Tongue (tissue), 1 donor: ENCODE measurements at regions not wholly inside any gene's neighbourhood (a gene's known extent, or its start where the extent isn't known, plus 50 kb on each side); places are given as distances from the start of the nearest gene placed in this dataset.
A peak's percentile ranks its signal among the peaks of the same experiment; 100 is the strongest.

Experiments used
- DNase-seq: peaks from one replicate; pipeline ENCODE4 v3.0.0-alpha.2; 2015

DNA sequence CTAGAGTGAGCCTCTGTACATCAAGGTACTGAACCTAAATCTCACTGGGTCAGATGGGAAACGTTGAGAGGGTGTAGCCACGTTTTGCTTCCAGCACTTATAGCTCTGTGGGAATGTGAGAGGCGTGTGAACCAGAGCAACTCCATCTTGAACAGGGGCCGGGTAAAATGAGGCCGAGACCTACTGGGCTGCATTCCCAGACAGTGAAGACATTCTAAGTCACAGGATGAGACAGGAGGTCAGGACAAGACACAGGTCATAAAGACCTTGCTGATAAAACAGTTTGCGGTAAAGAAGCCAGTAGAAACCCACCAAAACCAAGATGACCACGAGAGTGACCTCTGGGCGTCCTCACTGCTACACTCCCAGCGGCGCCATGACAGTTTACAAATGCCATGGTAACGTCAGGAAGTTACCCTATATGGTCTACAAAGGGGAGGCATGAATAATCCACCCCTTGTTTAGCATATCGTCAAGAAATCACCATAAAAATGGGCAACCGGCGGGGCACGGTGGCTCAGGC lies 63.4 kb upstream of the NCOR2 start:
- DNase-seq, result no peak

DNA sequence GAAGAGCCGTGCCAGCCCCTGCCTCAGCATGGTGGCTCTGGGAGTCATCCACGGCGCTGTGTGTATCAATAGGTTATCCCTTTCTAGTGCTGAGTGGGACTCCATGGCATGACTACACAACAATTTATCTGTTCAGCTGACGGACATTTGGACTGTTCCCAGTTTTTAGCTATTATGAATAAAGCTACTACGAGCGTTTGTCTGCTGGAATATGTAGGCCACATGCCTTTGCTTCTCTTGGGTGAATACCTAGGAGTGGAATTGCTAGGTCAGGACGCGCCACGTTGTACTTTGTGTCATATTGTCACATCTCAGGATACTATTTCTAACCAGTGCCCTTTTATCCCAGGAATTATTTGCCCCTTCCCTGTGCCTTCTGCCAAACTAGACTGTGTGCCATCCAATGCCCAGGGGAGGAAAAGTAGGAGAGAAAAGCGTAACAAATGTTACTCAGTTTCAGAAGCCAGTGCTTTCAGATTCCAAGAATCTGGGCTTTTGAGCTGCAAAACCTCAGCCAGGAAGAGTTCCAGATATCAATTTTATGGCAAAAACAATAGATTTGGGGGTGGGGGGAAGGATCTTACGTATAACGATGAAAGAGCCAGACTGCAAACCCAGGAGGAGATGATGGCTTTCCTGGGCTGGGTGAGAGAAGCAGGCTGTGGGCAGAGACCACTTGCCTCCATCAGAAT lies 62.5 kb upstream of the NCOR2 start:
- DNase-seq, result peak; percentile 67

DNA sequence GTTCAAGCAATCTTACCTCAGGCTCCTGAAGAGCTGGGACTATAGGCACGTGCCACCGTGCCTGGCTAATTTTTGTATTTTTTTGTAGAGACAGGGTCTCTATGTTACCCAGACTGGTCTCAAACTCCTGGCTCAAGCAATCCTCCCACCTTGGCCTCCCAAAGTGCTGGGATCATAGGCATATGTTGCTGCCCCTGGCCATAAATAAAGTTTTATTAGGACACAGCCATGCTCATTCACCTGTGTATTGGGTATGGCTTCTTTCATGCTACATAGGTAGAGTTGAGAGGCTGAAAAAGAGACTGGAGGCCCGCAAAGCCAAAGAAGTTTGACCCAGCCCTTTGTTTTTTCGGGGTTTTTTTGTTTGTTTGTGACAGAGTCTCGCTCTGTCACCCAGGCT lies 61.7 kb upstream of the NCOR2 start:
- no peak for DNase-seq

DNA sequence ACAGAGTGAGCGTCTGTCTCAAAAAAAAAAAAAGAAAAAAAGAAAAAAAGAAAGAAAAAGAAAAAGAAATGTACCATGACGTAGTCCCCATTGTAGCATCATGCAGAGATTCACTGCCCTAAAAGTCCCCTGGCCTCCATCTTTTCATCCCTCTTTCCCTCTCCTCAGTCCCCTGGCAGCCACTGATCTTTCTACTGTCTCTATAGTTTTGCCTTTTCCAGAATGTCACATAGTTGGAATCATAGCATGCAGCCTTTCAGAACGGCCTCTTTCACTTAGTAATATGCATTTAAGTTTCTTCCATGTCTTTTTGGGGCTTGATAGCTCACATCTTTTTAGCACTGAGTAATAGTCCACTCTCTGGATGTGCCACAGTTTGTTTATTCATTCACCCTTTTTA lies 60.5 kb upstream of the NCOR2 start:
- no peak for DNase-seq

DNA sequence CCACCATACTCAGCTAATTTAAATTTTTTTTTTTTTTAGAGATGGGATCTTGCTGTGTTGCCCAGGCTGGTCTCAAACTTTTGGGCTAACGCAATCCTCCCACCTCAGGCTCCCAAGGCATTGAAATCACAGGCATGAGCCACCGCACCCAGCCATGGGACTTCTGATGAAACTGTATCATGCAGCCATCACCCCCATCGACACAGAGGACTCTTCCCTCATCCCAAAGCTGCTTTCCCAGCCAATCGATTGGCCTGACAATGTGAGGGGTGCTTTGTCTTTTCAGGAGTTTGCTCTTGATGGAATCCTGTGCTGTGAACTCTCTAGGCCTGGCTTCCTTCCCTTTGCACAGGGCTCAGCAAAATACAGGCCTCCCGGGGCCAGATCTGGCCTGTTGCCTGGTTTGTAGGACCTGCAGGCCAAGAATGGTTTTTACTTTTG lies 59.6 kb upstream of the NCOR2 start:
- DNase-seq, result peak; percentile 83

DNA sequence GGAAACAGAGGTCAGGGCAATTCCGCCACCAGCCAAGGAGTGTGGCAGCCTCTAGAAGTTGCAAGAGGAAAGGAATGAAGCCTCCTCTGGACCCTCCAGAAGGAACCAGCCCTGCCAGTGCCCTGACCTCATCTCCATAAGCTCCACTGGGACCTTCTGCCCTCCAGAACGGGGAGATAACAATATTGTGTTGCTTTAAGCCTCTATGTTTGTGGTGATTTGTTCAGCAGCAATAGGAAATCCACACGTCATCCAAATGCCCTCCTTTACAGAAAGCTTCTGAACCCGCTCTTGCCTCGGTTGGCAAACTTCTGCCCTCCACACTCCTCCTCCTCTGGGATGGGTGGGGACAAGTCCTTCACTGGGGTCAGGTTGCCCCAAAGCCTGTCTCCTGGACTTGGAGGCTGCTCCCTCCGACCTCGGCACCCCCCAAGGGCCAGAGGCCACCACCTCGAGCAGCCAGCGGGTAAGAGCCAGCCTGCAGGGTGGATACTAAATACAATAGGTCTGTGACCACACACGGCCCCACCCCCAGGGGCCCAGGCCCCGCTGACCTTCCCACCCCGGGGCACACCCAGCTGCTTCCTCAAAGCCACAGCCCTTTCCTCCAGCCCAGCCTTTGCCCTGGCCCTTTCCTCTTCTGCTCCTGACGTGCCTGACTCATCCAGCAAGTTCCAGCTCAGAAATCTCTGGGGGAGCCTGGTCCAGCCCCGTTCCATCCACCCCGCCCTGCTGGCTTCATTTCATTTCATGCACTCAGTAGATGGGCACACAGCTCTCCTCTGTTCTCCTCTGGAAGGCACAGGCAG lies 58.7 kb upstream of the NCOR2 start:
- DNase-seq, result peak; percentile 63

DNA sequence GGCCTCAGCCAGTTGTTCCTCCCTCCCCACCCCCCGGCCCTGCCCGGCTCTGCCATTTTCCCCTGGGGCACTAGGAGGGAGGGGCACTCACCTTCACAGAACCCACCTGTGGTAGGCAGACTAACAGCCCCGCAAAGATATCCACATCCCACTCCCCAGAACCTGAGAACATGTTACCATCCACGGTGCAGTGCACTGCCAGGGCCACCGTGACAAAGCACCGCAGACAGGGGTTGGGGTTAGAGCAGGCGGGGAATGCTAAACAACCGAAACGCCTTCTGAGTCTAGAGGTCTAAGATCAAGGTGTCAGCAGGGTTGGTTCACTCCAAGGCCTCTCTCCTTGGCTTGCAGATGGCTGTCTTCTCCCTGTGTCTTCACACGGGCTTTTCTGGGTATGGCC lies 57.4 kb upstream of the NCOR2 start:
- DNase-seq, result no peak

DNA sequence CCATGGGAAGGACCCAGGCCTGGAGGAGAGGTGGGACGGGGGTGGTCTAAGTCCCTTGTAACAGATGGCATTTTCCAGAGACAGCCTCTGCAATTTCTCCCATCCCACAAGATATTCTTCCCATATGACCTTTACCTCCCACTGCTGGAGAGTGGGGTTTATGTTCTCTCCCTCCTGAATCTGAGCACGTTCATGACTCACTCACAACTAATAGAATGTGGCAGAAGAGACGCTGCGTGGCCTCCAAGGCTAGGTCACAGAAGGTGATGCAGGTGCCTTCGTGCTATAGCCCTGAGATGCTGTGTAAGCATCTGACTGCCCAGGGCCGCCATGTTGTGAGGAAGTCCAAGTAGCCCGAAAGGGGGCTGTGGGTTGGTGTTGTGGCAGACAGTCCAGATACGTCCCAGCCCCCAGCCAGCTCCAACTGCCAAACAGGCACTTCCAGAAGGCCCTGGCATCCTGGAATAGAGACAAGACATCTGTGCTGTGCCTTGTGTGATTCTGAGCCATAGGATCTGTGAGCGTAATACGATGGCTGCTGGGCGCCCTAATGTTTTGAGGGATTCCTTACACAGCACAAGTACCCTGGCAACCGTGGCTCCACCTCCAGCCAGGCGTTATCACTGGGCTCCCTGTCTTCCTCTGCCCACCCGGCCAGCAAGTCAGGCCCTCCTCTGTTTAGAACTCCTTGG lies 56.1 kb upstream of the NCOR2 start:
- no peak for DNase-seq

DNA sequence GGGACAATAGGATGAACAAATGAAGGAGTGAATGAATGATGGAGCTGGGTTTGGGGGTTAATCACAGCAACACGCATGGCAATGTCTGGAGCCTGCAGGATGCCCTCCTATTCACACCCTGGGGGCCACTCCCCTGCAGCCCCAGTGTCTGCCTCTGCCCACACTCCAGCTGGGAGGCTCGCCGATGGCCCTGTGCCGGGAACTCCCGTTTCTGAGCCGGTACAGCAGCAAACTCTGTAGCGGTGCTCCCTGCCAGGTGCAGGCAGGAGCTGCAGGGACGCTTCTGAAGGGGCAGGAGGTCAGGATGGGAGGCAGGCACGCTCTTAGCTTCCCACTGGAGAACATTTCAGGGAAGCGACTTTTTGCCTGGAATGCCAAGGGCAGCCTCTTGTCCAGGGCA lies 55.4 kb upstream of the NCOR2 start:
- no peak for DNase-seq

DNA sequence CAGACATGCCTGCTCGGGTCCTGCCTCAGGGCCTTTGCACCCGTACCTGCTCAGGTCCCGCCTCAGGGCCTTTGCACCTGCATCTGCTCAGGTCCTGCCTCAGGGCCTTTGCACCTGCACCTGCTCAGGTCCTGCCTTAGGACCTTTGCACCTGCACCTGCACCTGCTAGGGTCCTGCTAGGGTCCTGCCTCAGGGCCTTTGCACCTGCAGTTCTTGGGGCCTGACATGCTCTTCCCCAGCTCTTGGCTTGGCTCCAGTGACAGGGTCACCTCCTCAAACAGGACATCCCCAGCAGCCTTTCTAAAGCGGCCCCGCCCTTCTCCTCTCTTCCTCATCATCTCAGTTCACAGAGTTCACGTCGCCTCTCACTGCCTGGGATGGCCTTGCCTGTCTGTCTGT lies 54.9 kb upstream of the NCOR2 start:
- no peak for DNase-seq

DNA sequence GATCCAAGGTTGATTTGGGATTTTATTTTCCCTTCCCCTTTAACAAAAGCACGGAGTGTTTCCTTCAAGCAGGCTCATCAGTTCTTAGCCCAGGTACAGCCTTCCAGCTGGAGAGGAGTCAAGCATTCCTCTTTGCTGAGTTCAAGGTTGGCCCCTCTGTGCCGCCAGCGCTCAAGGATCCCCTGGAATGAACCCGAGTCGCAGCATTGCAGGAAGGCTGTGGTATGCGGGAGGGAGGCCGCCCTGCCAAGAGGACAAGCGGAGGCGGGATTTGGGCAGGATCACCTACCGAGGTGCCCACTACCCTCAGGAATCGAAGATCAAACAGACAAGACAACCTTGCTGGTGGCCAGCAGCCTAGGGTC lies 53.9 kb upstream of the NCOR2 start:
- DNase-seq, result peak; percentile 84

DNA sequence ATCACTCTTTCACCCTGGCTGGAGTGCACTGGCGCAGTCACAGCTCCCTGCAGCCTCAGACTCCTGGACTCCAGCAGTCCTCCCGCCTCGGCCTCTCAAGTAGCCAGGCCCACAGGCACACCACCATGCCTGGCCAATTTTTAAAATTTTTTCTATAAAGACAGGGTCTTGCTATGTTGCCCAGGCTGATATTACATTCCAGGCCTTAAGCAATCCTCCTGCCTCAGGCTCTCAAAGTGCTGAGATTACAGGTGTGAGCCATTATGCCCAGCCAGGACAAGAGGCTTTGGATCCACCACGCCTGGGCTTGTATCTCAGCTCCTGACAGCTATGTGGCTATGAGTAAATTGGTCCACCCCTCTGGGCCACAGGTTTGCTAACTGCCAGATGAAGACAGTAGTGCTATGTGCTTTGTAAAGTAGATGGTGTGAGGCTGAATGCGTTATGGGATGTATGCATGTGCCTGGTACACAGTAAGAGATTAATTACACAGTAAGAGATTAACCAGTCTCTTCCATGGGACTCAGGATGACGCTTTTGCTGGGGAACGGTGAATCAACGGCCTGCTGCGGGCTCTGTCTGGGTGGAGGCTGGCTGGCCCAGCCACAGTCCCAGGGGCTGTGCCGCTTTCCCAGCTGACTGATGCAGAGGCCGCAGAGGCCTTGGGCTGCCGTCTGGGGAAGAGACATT lies 53.3 kb upstream of the NCOR2 start:
- no peak for DNase-seq

DNA sequence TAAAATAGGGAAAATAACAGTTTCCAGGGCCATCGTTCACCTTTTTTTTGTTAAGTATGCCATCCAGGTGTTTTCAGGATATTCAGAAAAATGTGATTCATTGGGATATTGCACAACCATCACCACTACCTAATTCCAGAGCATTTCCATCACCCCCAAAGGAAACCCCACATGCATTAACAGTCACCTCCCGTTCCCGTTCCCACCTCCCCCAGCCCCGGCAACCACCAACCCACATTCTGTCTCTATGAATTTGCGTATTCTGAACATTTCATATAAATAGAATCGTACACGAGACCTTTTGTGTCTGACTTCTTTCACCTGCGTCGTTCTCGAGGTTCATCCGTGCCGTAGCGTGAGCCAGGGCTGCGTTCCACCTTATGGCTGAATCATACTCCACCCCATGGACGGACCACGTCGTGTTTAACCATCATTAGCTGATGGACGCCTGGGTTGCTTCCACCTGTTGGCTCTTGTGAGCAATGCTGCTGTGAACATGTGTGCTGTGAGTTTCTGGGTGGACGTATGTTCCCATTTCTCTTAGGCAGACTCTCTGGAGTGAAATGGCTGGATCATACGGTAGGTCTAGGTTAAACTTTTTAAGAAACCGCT lies 51.0 kb upstream of the NCOR2 start:
- no peak for DNase-seq

DNA sequence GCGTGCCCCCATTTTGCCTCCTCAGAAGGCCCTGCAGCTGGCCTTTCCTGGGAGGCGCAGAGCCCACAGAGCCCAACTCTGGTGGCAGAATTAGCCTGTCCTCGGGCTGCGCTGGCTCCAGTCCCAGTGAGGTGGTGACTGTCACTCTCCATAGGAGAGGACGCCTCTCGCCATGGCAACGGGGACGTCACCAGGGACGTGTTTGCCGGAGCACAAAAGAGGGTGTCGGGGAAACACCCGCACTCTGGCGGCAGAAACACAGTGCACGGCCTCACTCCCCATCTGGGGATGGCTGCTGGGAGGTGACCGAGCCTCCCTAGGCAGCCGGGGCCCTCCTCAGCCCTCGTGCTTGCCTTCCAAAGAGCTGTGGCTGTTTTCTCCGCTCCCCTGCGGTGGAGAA lies 50.2 kb upstream of the NCOR2 start:
- no peak for DNase-seq
